Activated T-helper 2 cell treated with anti-CD3 and anti-CD28 coated beads, Interferon-gamma antibody, Interleukin-2, Interleukin-4, amounts not matched to agents 10 μg/mL and 5 μg/mL and 100 μg/mL, durations not matched to agents 14 hours and 24 hours and 36 hours (primary cell): ENCODE measurements at regions not wholly inside any gene's neighbourhood (a gene's known extent, or its start where the extent isn't known, plus 50 kb on each side); places are given as distances from the start of the nearest gene placed in this dataset.

Experiments used
- DNase-seq: peaks from one replicate; pipeline ENCODE4 v3.0.0; 2021; ENCODE audit warnings: low spot score
- H3K27ac Mint-ChIP-seq: one replicate; pipeline ENCODE4 v1.8.0; 2021; ENCODE audit warnings: mixed read lengths
- H3K27me3 Mint-ChIP-seq: one replicate; pipeline ENCODE4 v1.8.0; 2021; ENCODE audit warnings: low read depth, mixed read lengths
- H3K36me3 Mint-ChIP-seq: one replicate; pipeline ENCODE4 v1.8.0; 2021; ENCODE audit warnings: low read depth, mixed read lengths
- H3K4me1 Mint-ChIP-seq: one replicate; pipeline ENCODE4 v1.8.0; 2021; ENCODE audit warnings: low read depth, mixed read lengths
- H3K4me3 Mint-ChIP-seq: one replicate; pipeline ENCODE4 v1.8.0; 2021; ENCODE audit warnings: low read depth, mild to moderate bottlenecking, moderate library complexity, mixed read lengths
- H3K9me3 Mint-ChIP-seq: one replicate; pipeline ENCODE4 v1.8.0; 2021; ENCODE audit warnings: mixed read lengths
- intact Hi-C: fragments of 100-400 bp; cut with micrococcal nuclease; formaldehyde crosslinking; loops from one replicate; pipeline ENCODE4 v1.15.1; 2023

DNA sequence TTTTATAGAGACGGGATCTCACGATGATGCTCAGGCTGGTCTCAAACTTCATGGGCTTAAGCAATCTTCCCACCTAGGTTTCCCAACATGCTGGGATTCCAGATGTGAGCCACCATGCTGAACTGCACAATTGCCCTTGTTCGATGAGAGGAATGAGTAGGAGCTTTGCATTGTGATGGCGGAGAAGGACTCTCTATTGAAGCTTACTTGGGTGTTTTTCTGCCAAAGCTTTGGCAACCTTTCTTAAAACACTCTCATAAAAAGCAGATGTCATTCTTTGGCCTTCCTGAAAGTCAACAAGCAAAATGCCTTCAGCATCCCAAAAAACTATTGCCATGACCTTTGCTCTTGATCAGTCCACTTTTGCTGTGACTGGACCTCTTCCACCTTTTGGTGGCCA is 904.8 kb upstream of the TMEM132C start:
- no peak for DNase-seq
- Mint-ChIP-seq H3K4me1 (no peaks in the 10 kb centered on the region), H3K4me3 (no peak overlapping the region), H3K27ac (no peak overlapping the region), H3K36me3 (no peaks in the 10 kb centered on the region), H3K27me3 (no peaks in the 10 kb centered on the region), H3K9me3 (peaks cover 4% of the 10 kb centered on the region)
- intact Hi-C loops = no loop called here

- Mint-ChIP-seq H3K9me3 (peaks cover 4% of the 10 kb centered on the region), H3K4me1 (no peaks in the 10 kb centered on the region), H3K36me3 (no peaks in the 10 kb centered on the region), H3K27ac (no peak overlapping the region), H3K4me3 (no peak overlapping the region), H3K27me3 (no peaks in the 10 kb centered on the region)
- DNase-seq = no peak
- intact Hi-C loops = no loop called here
Measured at GRCh38 chr12:127363392-127363791, 903.6 kb upstream of the TMEM132C start.

GRCh38 chr12:127373559-127373958 is 893.4 kb upstream of the TMEM132C start:
- Mint-ChIP-seq H3K4me3 (no peak overlapping the region), H3K27ac (no peak overlapping the region), H3K36me3 (no peaks in the 10 kb centered on the region), H3K4me1 (no peaks in the 10 kb centered on the region), H3K9me3 (no peaks in the 10 kb centered on the region), H3K27me3 (no peaks in the 10 kb centered on the region)
- no peak for DNase-seq
- intact Hi-C loops = no loop called here

DNA sequence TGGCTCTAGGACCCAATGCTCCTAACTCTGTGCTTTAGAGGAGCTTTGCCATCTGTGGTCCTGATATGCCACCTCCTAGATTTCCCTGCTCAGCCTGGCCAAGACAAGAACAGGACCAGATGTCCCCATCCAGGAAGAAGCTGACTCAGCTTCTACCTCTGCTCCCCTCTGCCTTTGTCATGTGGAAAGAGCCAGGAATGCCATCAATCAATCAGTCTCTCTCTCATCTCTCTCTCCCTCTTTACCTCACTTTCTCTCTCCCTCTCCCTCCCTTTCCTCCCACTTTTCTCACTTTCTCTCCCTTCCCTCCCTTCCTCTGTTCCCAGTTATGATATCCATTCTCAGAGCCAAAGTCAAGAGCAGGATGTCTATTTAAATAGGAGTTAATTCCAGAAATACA is 892.5 kb upstream of the TMEM132C start:
- Mint-ChIP-seq H3K4me1 (no peaks in the 10 kb centered on the region), H3K36me3 (no peaks in the 10 kb centered on the region), H3K27me3 (no peaks in the 10 kb centered on the region), H3K27ac (no peak overlapping the region), H3K9me3 (no peaks in the 10 kb centered on the region), H3K4me3 (no peak overlapping the region)
- no peak for DNase-seq
- intact Hi-C loops = no loop called here

GRCh38 chr12:127381043-127381668 is 885.8 kb upstream of the TMEM132C start:
- H3K27ac Mint-ChIP-seq = no peak overlapping the region
- peak; percentile 32 for DNase-seq
- no peaks in the 10 kb centered on the region for H3K36me3 Mint-ChIP-seq
- H3K4me3 Mint-ChIP-seq = no peak overlapping the region
- peaks cover 5% of the 10 kb centered on the region for H3K4me1 Mint-ChIP-seq
- H3K27me3 Mint-ChIP-seq = peaks cover 5% of the 10 kb centered on the region
- intact Hi-C loops = loop anchor here (1.0 to 2.0 kb wide), 3 partner anchors 100 to 296 kb away; no protein-coding TSS in a partner anchor
- no peaks in the 10 kb centered on the region for H3K9me3 Mint-ChIP-seq

DNA sequence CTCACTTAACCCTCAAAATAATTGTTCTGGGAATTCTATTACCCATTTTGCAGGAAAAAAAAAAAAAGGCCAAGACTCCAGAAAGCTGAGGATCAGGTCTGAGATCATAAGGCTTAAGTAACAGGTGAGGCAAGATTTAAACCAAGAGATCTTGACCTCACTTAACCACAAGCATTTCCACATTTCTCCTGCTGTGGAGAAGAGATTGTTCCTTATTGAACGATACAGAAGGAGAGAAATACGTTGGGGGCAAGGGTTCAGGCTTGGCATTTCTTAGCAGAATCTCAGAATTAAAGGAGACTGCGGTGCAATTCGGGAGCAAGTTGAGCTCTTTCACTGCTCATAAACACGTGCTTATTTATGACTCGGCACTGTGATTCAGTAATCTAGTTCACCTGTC is 885.3 kb upstream of the TMEM132C start:
- Mint-ChIP-seq H3K27me3 (peaks cover 5% of the 10 kb centered on the region), H3K36me3 (no peaks in the 10 kb centered on the region), H3K4me1 (peaks cover 5% of the 10 kb centered on the region), H3K4me3 (no peak overlapping the region), H3K9me3 (no peaks in the 10 kb centered on the region), H3K27ac (no peak overlapping the region)
- no peak for DNase-seq
- intact Hi-C loops = loop anchor here (1.0 to 2.0 kb wide), 3 partner anchors 101 to 295 kb away; no protein-coding TSS in a partner anchor

- no peak for DNase-seq
- Mint-ChIP-seq H3K27ac (no peak overlapping the region), H3K27me3 (peaks cover 5% of the 10 kb centered on the region), H3K36me3 (no peaks in the 10 kb centered on the region), H3K4me3 (no peak overlapping the region), H3K4me1 (peaks cover 5% of the 10 kb centered on the region), H3K9me3 (no peaks in the 10 kb centered on the region)
- intact Hi-C loops = no loop called here
Measured at GRCh38 chr12:127383281-127383680, 883.7 kb upstream of the TMEM132C start.

DNA sequence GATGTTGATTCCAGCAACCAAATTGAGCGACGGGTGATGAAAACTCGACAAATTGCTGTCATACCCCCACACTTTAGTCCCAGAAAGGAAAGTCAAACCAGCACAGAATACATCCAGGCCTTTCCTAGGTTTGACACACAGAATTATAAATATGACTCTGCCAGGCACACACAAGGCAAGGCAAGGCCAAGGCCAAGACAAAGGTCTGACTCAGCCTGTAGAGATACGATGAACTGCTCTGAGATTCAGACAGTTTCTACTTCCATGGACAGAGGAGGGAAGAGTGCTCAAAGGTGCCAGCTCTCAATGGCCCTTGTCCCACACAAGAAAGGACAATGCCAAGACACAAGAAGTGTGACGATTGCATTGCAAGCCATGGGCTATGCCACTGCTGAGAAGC is 880.2 kb upstream of the TMEM132C start:
- H3K9me3 Mint-ChIP-seq = no peaks in the 10 kb centered on the region
- no peak for DNase-seq
- H3K27me3 Mint-ChIP-seq = peaks cover 1% of the 10 kb centered on the region
- no peaks in the 10 kb centered on the region for H3K4me1 Mint-ChIP-seq
- H3K36me3 Mint-ChIP-seq = no peaks in the 10 kb centered on the region
- no peak overlapping the region for H3K4me3 Mint-ChIP-seq
- no peak overlapping the region for H3K27ac Mint-ChIP-seq
- intact Hi-C loops = no loop called here

DNA sequence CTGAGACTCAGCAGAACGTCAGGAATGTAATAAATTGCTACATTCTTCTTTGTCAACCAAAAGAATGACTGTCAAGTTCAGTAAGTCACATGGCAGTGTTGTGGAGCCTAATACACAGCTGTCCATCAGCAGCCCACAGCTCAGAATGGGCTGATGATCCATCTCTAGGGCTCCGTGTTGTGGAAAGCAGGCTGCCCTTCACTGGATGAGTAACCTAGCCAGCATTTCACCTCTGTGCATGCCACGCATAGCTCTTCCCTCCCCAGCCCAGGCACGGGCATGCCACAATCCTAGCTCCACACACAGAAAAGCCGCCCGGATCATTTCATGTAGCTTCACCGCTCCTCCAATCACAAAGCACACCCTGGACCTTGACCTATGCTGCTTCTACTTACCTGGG is 878.0 kb upstream of the TMEM132C start:
- Mint-ChIP-seq H3K9me3 (no peaks in the 10 kb centered on the region), H3K4me1 (no peaks in the 10 kb centered on the region), H3K27ac (no peak overlapping the region), H3K4me3 (no peak overlapping the region), H3K27me3 (peaks cover 1% of the 10 kb centered on the region), H3K36me3 (no peaks in the 10 kb centered on the region)
- intact Hi-C loops = no loop called here
- DNase-seq = no peak

DNA sequence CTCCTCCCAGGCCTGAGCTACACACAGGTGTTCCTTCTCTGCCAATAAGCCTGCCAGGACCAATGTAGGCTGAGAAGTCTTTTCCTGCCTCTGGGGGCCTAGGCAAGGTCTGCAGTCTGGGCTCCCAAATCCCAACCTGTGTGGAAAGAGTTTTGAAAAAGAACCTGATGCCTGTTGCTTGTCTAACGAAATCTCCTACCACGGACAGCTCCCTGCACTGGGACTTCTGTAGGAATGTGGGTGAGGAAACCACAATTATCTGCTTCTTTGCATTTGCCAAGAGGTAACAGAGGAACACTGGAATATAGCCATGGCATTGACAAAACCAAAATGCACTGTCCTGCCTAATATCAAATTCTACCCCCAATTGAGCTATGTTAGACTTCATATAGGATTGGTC is 877.0 kb upstream of the TMEM132C start:
- H3K36me3 Mint-ChIP-seq = no peaks in the 10 kb centered on the region
- peaks cover 1% of the 10 kb centered on the region for H3K27me3 Mint-ChIP-seq
- no peaks in the 10 kb centered on the region for H3K4me1 Mint-ChIP-seq
- H3K9me3 Mint-ChIP-seq = no peaks in the 10 kb centered on the region
- intact Hi-C loops = no loop called here
- DNase-seq = no peak
- no peak overlapping the region for H3K4me3 Mint-ChIP-seq
- no peak overlapping the region for H3K27ac Mint-ChIP-seq

DNA sequence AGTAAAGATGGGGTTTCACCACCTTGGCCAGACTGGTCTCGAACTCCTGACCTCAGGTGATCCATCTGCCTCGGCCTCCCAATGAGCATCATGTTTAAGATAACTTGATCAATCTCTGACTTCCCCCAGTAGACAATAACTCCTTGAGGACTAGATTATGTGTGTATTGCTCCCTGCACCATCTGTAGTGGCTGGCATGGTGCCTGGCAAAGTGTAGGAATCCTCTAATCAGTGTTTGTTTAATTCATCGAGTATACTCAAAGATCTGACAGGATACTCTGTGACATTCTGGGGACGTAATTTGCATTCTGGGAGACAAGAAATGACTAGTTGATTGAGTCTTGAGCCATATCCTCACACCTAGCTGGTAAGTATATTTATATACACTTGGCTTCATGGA is 873.5 kb upstream of the TMEM132C start:
- no peak for DNase-seq
- H3K27me3 Mint-ChIP-seq = peaks cover 2% of the 10 kb centered on the region
- H3K9me3 Mint-ChIP-seq = no peaks in the 10 kb centered on the region
- H3K4me3 Mint-ChIP-seq = no peak overlapping the region
- H3K4me1 Mint-ChIP-seq = no peaks in the 10 kb centered on the region
- H3K27ac Mint-ChIP-seq = no peak overlapping the region
- intact Hi-C loops = no loop called here
- no peaks in the 10 kb centered on the region for H3K36me3 Mint-ChIP-seq

DNA sequence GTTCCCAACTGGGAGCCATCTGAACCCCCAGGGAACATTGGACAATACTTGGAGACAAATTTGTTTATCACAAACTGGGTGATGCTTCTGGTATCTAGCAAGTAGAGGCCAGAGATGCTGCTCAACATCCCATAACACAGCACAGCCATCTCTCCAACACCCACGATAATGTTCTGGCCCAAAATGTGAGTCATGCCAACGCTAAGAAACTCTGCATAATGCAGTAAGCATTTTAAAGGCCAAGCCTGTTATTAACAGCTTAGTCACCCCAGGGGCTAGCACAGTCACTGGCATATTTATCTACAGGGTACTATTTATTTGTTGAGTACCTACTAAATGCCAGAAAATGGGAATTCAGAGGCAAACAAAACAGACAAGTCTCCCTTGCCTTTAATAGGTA is 873.1 kb upstream of the TMEM132C start:
- Mint-ChIP-seq H3K27me3 (peaks cover 2% of the 10 kb centered on the region), H3K4me1 (no peaks in the 10 kb centered on the region), H3K4me3 (no peak overlapping the region), H3K9me3 (no peaks in the 10 kb centered on the region), H3K36me3 (no peaks in the 10 kb centered on the region), H3K27ac (no peak overlapping the region)
- DNase-seq = no peak
- intact Hi-C loops = no loop called here

DNA sequence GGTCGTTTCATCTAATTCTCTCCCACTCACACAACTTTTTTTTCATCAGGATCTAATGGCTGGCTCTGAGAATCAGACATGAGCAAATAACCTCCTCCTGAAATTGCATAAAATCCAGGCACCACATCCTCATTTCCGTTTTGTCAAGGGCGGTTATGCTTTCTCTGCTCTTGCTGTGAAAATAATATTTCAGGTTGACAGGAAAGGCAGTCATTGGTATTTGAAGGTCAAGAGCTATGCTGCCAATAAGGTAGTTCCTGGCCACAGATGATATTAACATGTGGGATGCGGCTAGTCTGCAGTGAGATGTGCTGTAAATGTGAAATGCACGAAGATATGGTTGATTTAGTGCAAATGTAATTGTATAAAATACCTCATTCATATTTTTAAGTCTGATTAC is 870.2 kb upstream of the TMEM132C start:
- Mint-ChIP-seq H3K4me3 (no peak overlapping the region), H3K27ac (no peak overlapping the region), H3K4me1 (no peaks in the 10 kb centered on the region), H3K27me3 (peaks cover 2% of the 10 kb centered on the region), H3K9me3 (no peaks in the 10 kb centered on the region), H3K36me3 (no peaks in the 10 kb centered on the region)
- no peak for DNase-seq
- intact Hi-C loops = no loop called here
